NOMO-1 treated with DMSO at 0.1 percent for 48 hours (cell line): ENCODE measurements at regions not wholly inside any gene's neighbourhood (a gene's known extent, or its start where the extent isn't known, plus 50 kb on each side); places are given as distances from the start of the nearest gene placed in this dataset.

Experiments used
- DNase-seq: peaks from one replicate; lab custom pipeline; 2025; ENCODE audit not compliant: unreplicated experiment; lab: John Stamatoyannopoulos, UW

DNA sequence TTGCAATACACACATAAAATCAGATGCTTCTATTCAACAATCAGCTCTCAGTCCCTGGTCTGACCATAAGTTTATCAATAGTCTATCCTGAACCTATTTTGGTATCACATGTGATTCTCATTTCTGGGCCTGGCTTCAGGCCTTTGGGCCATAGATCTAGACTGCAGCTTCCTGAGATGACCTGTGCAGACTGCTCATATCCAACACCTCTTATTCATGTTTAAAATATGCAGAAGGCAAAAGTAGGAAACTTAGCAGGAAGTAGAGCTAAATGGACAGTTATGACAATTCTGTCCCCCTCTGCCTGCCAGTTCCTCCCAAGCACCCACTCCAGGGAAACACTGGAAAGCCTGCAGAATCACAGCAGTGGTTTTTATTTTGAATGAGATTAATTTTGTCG is 53.3 kb downstream of the C7orf25 start:
- no peak for DNase-seq

DNA sequence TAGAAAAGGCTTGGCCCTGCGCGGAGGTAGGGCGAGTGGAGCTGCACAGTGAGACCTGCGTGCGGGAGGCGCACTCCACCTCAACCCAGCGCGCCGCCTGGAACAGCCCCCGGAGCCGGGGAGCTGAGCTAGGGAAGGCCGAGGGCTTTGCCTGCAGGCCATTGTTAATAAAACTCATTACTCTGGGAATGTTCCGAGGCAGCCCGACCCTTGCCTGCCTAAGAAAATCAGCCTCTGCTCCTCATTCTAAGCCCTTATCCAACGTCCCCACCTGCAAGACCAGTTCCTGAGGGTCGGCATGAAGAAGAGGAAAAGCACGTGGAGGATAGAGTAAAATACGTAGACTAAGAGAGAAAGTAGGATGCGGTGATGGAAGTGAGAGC is 55.3 kb downstream of the C7orf25 start:
- no peak for DNase-seq

DNA sequence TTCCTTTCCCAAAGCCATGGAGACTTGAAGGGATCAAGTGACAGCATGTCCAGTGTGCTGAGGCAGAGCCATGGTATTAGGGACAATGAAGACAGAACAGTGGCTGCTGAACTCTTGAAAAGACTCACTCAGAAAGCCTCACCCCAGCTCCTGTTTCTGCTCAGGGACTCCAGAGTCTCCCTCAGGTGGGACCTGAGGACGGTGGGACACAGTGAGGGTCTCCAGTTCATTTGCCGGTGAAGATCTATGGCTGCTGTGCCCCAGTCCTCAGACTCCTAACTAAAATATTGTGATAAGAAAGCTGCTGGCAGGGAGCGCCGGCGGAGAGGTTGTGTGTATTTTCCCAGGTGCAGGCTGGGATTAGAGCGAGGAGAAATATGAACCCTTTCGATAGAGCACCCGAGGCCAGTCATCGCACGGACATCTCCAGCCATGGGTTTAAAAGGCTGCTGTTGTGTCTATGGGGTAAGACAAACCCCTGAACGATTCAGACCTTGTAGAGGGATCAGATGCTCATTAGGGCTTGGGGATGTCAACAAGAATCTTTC is 57.2 kb downstream of the C7orf25 start:
- no peak for DNase-seq

DNA sequence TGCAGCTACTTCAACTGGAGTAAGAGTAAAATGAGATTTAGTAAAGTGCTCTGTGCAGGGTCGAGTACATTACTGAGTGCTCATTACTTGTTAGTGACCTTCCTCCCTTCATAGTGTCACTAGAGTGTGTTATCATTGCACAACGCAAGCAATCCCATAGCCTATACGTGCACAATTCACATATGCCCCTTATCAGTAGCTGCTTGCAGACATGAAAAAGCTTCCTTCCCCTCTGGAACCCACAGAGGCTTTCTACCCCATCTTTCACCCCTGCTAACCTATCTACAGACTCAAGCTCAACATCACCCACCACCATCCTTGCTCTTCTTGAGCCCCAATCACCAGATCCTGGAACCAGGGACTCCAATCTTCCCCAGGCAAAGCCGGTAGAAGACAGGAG is 59.3 kb downstream of the C7orf25 start:
- DNase-seq = no peak

DNA sequence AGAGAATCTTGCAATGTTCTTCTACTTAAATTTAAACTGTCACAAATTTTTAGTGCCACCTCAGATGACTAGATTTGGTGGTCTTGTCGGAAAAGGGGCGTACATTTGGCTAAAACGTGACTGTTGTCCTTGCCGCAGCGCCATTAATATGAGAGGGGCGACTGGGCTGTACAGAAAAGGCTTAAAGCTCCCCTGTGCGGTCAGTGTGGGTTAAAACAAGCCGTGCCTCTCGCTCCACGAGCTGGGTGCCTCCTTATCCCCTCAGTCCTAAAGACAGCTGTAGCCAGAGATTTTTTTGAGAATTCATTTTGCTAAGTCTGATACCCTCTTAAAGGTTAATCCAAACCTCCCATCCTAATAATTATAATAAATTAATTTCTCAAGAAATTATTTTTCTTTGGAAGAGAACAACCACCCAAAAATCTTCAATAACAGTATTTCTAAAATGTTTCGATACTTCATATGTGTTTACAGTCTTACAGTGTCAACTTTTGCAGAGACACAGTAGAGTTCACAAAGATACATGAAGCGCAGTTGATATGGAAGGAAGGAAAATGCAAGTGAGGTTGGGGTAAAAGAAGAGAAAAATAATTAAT is 68.6 kb downstream of the C7orf25 start:
- DNase-seq = peak; percentile 21

DNA sequence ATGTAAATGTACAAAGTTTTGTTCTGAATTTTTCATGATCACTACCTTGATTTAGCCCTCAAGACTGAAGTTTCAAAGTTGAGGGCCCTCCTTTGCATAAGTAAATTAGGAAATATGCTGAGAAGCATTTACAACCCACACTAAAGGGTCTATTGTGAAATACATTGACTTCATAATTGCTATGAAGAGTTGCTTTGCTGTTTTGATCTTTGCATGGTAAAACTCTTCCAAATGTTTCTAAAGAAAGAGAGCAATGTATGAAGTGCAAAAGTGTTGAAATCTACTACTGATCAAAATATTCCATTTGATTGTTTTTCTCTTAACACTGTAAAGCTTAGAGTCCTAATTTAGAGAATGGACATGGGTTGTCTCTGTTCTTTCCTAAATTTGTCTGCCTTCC is 77.2 kb downstream of the C7orf25 start:
- DNase-seq = no peak

DNA sequence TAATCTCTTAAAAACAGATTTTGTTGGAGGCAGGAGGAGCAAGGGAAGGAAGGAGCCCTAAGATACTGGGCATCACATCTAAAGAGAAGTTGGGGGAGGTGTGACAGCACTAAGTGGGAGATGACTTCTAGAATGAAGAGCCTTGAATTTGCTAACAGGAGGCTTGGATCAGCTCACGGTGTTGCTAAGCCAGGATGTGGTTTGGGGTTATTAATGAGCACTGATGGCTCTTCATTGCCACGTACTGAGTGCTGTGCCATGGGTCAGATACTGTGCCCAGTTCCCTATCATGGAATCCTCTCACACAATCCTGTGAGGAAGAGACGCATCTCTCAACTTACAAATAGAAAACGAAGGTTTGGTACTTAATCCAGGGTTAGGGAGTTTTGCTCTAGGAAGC is 78.5 kb downstream of the C7orf25 start:
- no peak for DNase-seq

DNA sequence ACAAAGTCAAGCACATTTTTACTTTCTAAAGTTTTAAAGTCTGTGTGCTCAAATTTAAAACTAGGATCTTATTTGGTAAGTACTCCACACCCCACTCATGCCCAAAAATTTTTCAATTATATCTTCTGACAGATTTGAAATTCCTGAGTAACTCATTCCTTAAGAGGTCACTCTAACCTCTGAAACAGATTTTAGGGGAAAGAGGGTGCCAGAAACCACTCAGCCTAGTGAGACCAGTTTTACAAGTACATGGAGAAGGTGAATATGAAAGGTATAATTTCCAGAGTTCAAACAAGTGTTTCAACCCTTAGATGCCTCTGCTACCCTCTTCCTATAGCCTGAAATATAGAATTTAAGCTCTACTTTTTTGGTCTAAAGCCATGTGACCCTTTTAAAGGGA is 79.2 kb downstream of the C7orf25 start:
- DNase-seq = no peak

DNA sequence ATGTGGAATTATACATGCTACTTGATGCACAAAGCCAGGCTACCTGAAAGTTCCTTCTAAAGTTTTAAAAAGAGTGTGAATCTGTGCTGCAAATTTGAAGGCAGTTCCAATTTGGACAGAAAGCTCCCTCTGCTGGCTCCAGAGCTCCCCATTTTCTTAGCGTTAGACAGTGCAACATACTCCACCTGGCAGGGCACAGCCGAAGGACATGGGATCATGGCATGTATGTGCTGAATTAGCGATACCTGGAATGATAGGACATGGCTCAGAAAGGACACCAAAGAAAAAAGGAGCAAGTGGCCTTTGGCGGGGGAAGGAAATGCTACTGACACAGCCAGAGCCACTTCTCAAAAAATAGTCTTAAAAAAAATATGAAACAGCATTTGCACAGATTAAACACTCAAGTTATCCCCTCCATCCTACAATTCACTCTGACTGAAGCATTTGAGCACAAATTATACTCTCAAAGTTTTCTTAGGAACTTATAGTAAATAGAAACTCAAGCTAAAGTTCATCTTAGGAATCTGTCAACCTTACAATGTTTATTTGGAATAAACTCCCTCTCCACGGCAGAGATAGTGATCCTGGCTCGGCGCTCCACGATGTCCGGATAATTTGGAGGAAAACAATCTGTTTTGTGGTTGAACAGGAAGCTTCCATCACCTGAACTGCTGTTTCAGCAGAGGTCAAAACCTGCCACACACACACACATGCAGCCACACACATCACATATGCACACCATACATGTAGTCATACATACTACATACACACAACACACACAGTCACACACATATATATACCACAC is 80.0 kb downstream of the C7orf25 start:
- no peak for DNase-seq

DNA sequence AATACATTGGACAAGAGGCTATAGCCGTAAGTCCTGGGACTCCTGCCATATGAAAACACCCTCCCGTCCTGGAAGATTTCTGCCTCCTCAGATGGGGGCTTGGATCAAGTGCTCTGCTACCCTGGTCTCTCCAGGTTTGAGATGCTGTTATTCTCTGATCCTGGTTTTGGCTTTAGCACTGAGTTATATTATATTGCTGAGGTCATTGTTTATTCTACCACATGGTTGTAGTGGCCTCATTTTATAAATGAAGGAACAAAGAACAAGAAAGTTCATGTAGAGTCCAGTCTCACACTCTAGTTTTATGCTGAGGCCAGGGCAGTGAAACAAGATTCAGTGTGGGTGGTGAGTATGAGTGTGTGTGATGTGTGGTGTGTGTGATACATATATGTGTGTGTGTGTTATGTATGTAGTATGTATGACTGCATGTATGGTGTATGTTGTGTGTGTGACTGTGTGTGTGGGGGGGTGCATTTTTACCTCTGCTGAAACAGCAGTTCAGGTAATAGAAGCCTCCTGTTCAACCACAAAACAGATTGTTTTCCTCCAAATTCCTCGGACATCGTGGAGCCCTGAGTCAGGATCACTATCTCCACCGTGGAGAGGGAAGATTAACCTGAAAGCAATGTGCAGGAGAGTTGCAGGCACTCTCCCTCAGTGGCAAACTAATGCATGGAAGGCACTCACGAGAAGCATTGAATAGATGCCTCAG is 80.7 kb downstream of the C7orf25 start:
- DNase-seq = no peak

DNA sequence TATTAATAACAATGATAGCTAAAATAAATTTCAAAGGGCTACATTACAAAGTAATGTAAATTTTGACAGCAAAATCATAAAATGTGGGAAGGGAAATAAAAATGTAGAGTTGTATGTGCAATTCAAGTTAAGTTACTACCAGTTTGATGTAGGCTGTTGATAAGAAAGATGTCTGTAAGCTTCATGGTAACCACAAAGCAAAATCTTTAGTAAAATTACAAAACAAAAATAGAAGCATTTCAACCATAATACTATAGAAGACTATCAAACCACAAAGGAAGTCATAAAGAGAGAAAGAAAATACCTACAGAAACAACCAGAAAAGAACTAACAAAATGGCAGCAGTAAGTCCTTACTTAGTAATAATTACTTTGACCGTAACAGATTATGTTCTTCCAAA is 99.1 kb downstream of the C7orf25 start:
- no peak for DNase-seq

DNA sequence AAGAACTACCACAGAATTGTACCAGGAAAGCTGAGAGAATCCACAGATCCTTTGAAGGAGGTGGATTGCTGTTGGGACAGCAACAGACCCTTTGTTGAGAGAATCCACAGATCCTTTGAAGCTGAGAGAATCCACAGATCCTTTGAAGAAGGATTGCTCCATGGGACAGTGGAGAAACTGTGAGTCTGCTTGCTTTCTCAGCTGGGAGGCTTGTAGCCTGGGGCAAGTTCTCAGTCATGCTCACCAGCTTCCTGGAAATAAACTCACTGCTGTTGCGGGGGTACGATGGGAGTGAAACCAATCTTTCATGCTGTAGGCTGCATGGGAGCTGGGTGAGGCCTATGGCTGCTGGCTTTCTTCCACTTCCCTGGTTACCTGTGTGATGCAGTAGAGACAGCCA is 106.3 kb downstream of the C7orf25 start:
- DNase-seq = no peak

DNA sequence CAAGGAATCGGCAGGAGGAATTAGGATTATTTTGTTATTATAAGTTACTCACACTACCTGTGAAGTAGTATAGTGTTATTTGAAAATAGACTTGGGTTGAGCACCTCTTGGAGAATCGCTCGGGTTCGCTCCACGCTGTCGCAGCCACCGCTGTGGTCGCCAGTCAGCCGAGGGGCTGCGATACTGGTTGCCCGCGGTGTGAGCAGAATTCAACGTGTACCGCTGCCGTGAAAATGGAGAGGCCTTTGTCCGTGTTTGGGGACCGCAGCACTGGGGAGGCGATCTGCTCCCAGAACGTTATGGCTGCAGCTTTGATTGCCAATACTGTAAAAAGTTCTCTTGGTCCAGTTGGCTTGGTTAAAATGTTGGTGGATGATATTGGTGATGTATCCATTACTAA is 117.2 kb downstream of the C7orf25 start:
- DNase-seq = no peak

DNA sequence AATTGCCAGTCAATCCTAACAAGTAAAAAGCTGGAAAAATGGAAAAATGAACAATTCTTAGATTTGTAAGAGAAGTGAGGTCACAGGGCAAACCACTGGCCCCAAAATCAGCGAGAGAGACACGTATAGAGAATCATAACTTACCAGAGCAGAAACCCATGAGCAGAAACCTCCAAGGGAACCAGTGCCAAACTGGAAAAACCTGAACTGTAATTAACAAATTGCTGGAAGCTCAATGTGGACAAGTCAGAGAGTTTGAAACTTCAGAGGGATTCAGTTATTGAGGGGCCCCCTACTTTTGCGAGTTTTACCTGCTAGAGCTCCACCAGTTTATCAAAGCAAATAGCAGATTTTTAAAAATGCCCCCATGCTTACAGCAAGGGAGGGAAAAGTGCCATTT is 119.0 kb downstream of the C7orf25 start:
- no peak for DNase-seq

DNA sequence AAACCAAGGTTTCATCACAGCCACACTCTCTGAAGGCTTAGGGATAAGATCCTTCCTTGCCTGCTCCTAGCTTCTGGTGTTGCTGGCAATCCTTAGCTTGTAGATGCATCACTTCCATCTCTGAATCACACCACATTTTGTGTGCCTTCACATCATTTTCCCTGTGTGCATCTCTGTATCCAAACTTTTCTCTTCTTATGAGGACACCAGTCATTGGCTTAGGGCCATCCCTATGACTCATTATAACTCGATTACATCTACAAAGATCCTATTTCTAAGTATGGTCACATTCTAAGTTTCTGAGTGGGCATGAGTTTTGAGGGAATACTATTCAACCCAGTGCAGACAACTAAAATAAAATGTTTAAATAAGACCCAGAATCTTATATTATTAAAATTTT is 121.7 kb downstream of the C7orf25 start:
- no peak for DNase-seq

DNA sequence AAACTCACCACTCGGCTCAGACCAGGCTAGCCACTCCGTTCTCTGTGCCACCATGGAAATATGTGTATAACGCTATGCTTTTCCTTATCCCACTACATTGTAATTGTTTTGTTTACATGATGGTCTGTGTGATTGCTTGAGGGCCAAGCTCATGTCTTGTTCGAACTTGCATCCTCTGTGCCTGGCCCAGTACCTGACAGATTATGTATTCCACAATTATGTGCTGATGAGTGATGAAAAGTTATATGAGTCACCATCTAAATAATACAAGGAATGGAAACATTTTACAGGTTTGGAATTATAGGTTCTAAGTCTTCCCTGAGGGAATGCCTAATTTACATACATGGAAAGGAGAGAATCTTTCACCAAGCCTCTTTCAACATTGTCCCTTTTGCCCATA is 137.4 kb downstream of the C7orf25 start:
- no peak for DNase-seq

DNA sequence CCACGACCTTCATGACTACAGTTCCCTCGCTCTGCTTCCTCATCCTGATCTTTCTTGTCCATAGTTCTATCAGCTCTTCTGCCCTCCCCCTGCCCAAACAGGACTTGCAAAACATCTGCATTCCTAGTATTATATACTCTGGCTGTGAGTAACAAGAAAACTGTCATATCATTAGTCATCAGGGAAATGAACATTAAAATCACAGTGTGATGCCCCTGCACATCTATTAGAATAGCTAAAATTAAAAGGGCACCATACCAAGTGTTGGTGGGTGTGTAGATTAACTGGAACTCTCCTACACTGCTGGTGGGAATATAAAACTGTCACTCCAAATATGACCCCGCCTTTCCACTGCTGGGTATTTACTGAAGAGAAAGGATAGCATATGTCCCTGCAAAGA is 141.8 kb downstream of the C7orf25 start:
- no peak for DNase-seq

DNA sequence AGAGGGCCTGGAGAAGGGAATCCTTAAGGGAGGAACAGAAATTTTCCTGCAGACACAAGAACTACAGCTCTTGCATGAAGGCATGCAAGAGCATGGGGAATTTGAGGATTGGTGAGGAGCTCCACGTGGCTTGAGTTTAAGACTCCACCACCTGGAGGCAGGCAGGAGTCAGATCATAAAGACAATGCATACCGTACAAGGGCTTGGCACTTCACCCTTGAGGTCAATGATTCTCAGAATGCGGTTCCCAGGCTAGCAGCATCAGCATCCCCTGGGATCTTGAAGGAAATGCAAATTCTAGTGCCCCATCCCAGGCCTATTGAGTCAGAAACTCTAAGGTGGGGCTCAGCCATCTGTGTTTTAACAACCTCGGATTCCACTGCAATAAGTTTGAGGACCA is 143.8 kb downstream of the C7orf25 start:
- no peak for DNase-seq

DNA sequence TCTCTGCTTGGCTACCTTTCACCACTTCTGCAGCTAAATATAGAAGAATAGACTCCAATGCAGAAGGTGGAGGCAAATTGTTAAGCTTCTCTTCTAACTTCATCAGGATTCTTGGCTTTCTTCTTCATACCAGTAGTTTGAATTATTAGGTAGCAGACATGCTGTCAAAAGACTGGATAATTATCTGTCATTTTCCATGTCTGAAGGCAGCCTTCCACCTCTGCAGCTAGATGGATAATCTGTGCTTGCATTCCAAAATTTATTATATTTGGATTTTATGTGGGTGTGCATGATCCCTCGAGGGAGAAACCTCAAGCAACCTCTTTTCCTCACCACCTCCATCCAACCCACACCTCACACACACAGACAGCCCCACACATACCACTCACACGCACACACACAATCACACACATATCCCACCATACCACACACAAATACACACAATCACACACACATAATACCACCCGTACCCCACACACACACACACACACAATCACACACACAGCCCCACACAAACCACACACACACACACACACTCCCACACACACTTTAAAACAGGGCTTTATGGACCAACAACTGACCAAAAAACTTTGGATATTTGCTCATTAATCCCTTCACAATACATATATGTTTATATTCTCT is 145.0 kb downstream of the C7orf25 start:
- no peak for DNase-seq

DNA sequence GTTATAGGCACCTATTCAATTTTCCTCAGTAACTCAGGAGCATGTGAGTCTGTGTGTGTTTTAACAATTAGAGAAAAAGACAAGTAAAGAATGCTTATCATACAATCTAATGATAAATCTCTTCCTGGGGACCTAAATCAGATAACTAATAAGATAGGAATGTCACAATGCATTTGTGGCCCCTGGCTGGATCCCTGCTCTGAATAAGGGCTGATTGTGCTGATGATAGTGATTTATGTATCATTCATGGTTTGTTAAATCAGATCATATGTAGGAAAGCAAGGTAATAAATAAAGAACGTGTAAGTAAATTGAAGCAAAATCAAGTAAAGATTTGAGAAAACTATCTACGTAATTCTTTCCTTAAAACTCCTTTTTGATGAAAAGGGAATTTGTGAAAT is 145.9 kb downstream of the C7orf25 start:
- DNase-seq = no peak

DNA sequence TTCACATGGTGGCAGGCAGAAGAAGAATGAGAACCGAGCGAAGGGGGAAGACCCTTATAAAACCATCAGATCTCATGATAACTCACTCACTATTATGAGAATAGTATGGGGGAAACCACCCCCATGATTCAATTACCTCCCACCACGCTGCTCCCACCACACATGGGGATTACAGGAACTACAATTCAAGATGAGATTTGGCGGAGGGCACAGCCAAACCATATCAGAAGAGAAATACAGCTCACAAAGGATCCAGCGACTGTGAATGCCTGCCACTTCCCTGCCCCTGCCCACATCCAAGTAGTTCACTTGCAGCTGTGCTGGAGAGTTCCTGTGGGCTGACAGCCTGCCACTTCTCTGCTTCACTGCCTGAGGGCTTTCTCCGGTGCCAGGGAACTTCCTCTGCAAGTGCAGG is 148.7 kb downstream of the C7orf25 start:
- DNase-seq = no peak

DNA sequence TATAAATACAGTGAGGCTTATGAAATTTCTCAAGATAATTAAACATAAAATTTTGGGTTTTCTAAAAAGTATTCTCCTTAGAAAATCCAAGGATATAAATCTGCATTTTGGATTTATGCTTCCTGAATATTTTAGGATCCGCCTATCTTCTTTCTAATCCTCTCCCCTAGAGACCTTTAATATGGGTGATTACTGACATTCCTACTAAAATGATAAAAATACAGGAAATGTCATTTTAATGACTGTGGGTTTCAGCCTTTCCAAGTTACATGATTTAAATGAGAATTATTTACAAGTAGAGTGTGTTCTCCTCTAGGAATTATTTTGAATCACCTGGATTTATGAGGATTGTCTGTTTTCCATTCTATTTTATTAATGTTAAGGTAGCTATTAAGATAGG is 150.4 kb downstream of the C7orf25 start:
- DNase-seq = no peak
